GM12801 (cell line): ENCODE measurements at regions not wholly inside any gene's neighbourhood (a gene's known extent, or its start where the extent isn't known, plus 50 kb on each side); places are given as distances from the start of the nearest gene placed in this dataset.

Source experiments
- CTCF ChIP-seq: IDR thresholded peaks from one replicate; pipeline ENCODE4 v1.5.1; 2011; ENCODE audit warnings: control low read depth; ENCODE audit not compliant: insufficient read length; ENCODE audit errors: extremely low read depth

- TF ChIP-seq CTCF = no peak
Measured at GRCh38 chr17:77619326-77619725, 339.2 kb upstream of the TNRC6C start.

- no peak for TF ChIP-seq CTCF
Measured at GRCh38 chr17:77619851-77620250, 338.7 kb upstream of the TNRC6C start.

- TF ChIP-seq CTCF = no peak
Measured at GRCh38 chr17:77620282-77620681, 338.2 kb upstream of the TNRC6C start.

GRCh38 chr17:77622647-77623046 is 335.9 kb upstream of the TNRC6C start:
- TF ChIP-seq CTCF = no peak

- no peak for TF ChIP-seq CTCF
Measured at GRCh38 chr17:77628035-77628434, 330.5 kb upstream of the TNRC6C start.

- TF ChIP-seq CTCF = no peak
Measured at GRCh38 chr17:77631307-77631706, 327.2 kb upstream of the TNRC6C start.

GRCh38 chr17:77632619-77633018 is 325.9 kb upstream of the TNRC6C start:
- no peak for TF ChIP-seq CTCF

- TF ChIP-seq CTCF = no peak
Measured at GRCh38 chr17:77634710-77635109, 323.8 kb upstream of the TNRC6C start.
